BE2C (cell line): ENCODE measurements at regions not wholly inside any gene's neighbourhood (a gene's known extent, or its start where the extent isn't known, plus 50 kb on each side); places are given as distances from the start of the nearest gene placed in this dataset.

ENCODE experiments used
- DNase-seq: peaks from one replicate; pipeline ENCODE4 v3.0.0-alpha.2; 2020
- H3K27me3 ChIP-seq: fragments of 250-450 bp; sonication (Bioruptor Pico); 2 replicates; pipeline ENCODE4 v1.5.1; 2020; ENCODE audit warnings: mild to moderate bottlenecking
- H3K36me3 ChIP-seq: fragments of 250-450 bp; sonication (Bioruptor Pico); 2 replicates; pipeline ENCODE4 v1.5.1; 2020; ENCODE audit warnings: mild to moderate bottlenecking
- H3K4me1 ChIP-seq: fragments of 250-450 bp; sonication (Bioruptor Pico); 2 replicates; pipeline ENCODE4 v1.5.1; 2020
- H3K4me3 ChIP-seq: 2 replicates; pipeline ENCODE4 v1.5.1; 2011; ENCODE audit warnings: low read depth, low read length
- H3K9me3 ChIP-seq: fragments of 250-450 bp; sonication (Bioruptor Pico); 2 replicates; pipeline ENCODE4 v1.5.1; 2020
- CTCF ChIP-seq: IDR thresholded peaks from 2 replicates; pipeline ENCODE4 v1.5.1; 2012; ENCODE audit warnings: mild to moderate bottlenecking, low read depth, low read length

DNA sequence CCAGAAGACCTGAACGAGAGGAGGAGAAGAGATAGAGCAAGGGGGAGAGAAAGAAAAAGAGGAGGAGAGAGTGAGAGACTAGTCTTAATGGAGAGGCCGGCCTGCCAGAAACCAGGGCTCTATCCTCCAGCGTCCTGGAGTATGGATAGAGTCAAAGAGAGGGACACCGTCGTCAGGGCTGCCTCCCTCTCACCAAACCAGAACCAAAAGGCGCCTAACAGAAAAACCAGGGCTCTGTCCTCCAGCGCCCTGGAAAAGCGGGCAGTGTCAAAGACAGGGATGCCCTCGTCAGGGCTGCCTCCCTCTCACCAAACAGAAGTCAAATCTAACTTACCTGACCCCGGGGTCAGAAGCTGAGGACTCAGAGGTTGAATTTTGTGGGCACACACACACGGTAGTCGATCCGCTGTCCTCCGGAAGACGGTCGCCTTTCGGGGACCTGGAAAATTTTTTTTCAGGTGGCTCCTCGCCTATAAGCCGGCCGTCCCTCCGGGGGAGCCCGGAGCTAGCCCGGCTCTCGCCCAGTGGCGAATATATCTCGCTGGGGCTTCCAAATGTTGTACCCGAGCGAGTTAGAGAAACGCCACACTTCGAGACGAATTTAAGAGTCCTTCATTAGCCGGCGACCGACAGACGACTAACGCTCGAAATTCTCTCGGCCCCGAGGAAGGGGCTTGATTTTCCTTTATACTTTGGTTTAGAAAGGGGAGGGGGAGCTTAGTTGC, 148.2 kb downstream of the TRIM27 start:
- TF ChIP-seq CTCF: no peak
- H3K36me3 ChIP-seq: no peaks in the 10 kb centered on the region
- no peak for DNase-seq
- H3K4me1 ChIP-seq: no peaks in the 10 kb centered on the region
- no peak overlapping the region for H3K4me3 ChIP-seq
- peaks cover 98% of the 10 kb centered on the region for H3K27me3 ChIP-seq
- H3K9me3 ChIP-seq: no peaks in the 10 kb centered on the region

GRCh38 chr6:28776269-28777146, 147.3 kb downstream of the TRIM27 start:
- TF ChIP-seq CTCF: no peak
- no peak overlapping the region for H3K4me3 ChIP-seq
- no peaks in the 10 kb centered on the region for H3K9me3 ChIP-seq
- no peak for DNase-seq
- peaks cover 98% of the 10 kb centered on the region for H3K27me3 ChIP-seq
- no peaks in the 10 kb centered on the region for H3K4me1 ChIP-seq
- H3K36me3 ChIP-seq: no peaks in the 10 kb centered on the region

DNA sequence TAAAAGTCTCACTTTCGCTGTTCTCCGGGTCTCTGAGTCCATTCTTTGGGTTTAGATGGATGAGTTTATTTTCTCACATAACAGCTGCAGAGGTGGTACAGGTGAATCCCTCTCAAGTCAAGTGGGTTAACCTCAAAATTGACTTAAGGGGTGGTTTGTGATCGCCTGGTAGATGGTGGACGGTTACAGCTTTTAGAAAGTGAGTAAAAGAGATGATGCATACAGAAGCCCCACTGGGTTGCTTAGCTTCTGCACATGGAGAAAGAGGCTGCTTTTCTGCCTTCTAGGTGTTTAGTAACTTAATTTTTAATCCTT, 146.7 kb downstream of the TRIM27 start:
- no peaks in the 10 kb centered on the region for H3K36me3 ChIP-seq
- peaks cover 98% of the 10 kb centered on the region for H3K27me3 ChIP-seq
- TF ChIP-seq CTCF: no peak
- no peak overlapping the region for H3K4me3 ChIP-seq
- no peak for DNase-seq
- H3K9me3 ChIP-seq: no peaks in the 10 kb centered on the region
- H3K4me1 ChIP-seq: no peaks in the 10 kb centered on the region

- Histone ChIP-seq H3K4me3 (no peak overlapping the region), H3K36me3 (no peaks in the 10 kb centered on the region), H3K4me1 (no peaks in the 10 kb centered on the region), H3K27me3 (peaks cover 92% of the 10 kb centered on the region), H3K9me3 (no peaks in the 10 kb centered on the region)
- TF ChIP-seq CTCF: no peak
- DNase-seq: no peak
These were observed 141.6 kb downstream of the TRIM27 start for GRCh38 chr6:28782113-28782673.

DNA sequence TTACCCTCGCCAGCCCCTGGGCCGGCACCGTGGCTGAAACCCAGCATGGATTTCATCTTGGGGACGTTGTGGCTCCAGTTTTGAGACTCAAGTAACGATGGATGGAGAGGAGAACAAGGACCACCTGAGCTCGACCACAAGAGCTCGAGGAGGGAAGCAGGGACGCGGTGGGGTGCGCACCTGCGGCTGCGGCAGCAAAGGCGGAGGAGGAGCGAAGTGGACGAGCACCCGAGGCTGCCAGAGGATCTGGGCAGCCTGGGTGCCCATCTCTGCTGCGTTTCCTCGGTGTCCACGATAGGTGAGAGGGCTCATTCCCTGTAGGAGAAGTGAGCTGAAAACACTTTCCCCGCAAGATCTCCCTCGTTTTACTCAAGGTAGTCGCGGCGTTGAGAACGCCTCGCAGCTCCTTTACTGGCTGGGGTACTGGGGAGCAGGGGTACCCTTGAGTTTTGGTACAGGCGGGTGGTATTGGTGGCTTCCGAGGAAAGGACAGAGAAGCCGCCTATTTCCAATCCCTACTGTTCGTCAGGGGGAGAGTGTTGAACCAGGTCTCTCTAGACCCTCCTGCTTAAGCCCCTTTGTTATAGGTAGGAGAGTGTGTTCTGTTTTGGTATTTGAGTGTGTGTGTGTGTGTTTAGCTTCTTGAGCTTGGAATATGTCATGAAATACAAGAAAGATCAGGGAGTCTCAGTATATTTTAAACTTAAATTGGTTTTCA, 137.7 kb downstream of the TRIM27 start:
- no peaks in the 10 kb centered on the region for H3K36me3 ChIP-seq
- H3K27me3 ChIP-seq: peaks cover 75% of the 10 kb centered on the region
- H3K4me1 ChIP-seq: no peaks in the 10 kb centered on the region
- H3K9me3 ChIP-seq: no peaks in the 10 kb centered on the region
- no peak for TF ChIP-seq CTCF
- DNase-seq: no peak
- H3K4me3 ChIP-seq: no peak overlapping the region
